IMR-90 (cell line): ENCODE measurements at regions not wholly inside any gene's neighbourhood (a gene's known extent, or its start where the extent isn't known, plus 50 kb on each side); places are given as distances from the start of the nearest gene placed in this dataset.
"Not testable (repeated sequence)": the region's sequence is repeated elsewhere in the genome, so short reads cannot be mapped to it uniquely, and the experiment has no call there.

Source experiments
- ATAC-seq: fragments of 200-7000 bp; cut with Tn5 transposase; 2 replicates; pipeline ENCODE4 v1.9.1; 2020; ENCODE audit warnings: low read depth, mild to moderate bottlenecking, moderate library complexity
- BruUV-seq: library from RNA; stranded (reverse); fragments of 400-500 nt; replicated peaks from 2 replicates; lab custom pipeline; 2021; lab: Mats Ljungman, UMichigan
- CTCF ChIA-PET: fragments of 300-600 bp; formaldehyde crosslinking; extraction: SDS; loops from one replicate; lab custom pipeline; 2021; ENCODE audit warnings: antibody characterized with exemption; lab: Yijun Ruan, JAX
- POLR2A ChIA-PET: fragments of 300-600 bp; sonication (Branson Sonifier 250); formaldehyde crosslinking; loops from one replicate; lab custom pipeline; 2022; ENCODE audit warnings: antibody characterized with exemption; ENCODE audit not compliant: unreplicated experiment; lab: Charles Lee
- DNase-seq: peaks from one replicate; pipeline ENCODE4 v3.0.0; 2013
- H2AFZ ChIP-seq: replicated peaks from 2 replicates; pipeline ENCODE3; 2013; ENCODE audit warnings: low read length, mild to moderate bottlenecking; ENCODE audit not compliant: poor library complexity
- H2AK5ac ChIP-seq: 2 replicates; pipeline ENCODE4 v1.6.1; 2013; ENCODE audit warnings: low read depth, low read length, inconsistent platforms
- H2AK9ac ChIP-seq: replicated peaks from 2 replicates; pipeline ENCODE3; 2013; ENCODE audit warnings: mild to moderate bottlenecking, low read depth, low read length, moderate library complexity; ENCODE audit not compliant: poor library complexity
- H2BK120ac ChIP-seq: 2 replicates; pipeline ENCODE4 v1.6.1; 2013; ENCODE audit warnings: low read depth, low read length, inconsistent platforms
- H2BK15ac ChIP-seq: 3 replicates; pipeline ENCODE4 v1.6.1; 2013; ENCODE audit warnings: low read depth, low read length, inconsistent platforms
- H2BK20ac ChIP-seq: 2 replicates; pipeline ENCODE4 v1.6.1; 2013; ENCODE audit warnings: low read depth, mild to moderate bottlenecking, inconsistent platforms, low read length, moderate library complexity
- H2BK5ac ChIP-seq: 2 replicates; pipeline ENCODE4 v1.6.1; 2013; ENCODE audit warnings: mild to moderate bottlenecking, low read depth, low read length, inconsistent platforms; ENCODE audit not compliant: poor library complexity, severe bottlenecking
- H3K14ac ChIP-seq: replicated peaks from 2 replicates; pipeline ENCODE4 v1.6.1; 2013; ENCODE audit warnings: low read depth, low read length, inconsistent platforms
- H3K18ac ChIP-seq: 2 replicates; pipeline ENCODE4 v1.6.1; 2013; ENCODE audit warnings: low read depth, low read length, control low read depth
- H3K23ac ChIP-seq: 2 replicates; pipeline ENCODE4 v1.6.1; 2013; ENCODE audit warnings: low read depth, low read length, inconsistent platforms
- H3K27ac ChIP-seq: 2 replicates; pipeline ENCODE4 v1.5.1; 2013; ENCODE audit warnings: mild to moderate bottlenecking, control low read depth, low read length; ENCODE audit not compliant: insufficient read depth
- H3K27me3 ChIP-seq: 2 replicates; pipeline ENCODE4 v1.6.1; 2013; ENCODE audit warnings: low read length; ENCODE audit not compliant: control insufficient read depth, insufficient read depth
- H3K36me3 ChIP-seq: 2 replicates; pipeline ENCODE4 v1.6.1; 2013; ENCODE audit warnings: low read length, mixed read lengths; ENCODE audit not compliant: control insufficient read depth, insufficient read depth
- H3K4ac ChIP-seq: 2 replicates; pipeline ENCODE4 v1.6.1; 2013; ENCODE audit warnings: low read depth, low read length, inconsistent platforms
- H3K4me1 ChIP-seq: 2 replicates; pipeline ENCODE4 v1.6.1; 2013; ENCODE audit warnings: low read length, mixed read lengths; ENCODE audit not compliant: control insufficient read depth, insufficient read depth
- H3K4me2 ChIP-seq: 2 replicates; pipeline ENCODE4 v1.6.1; 2013; ENCODE audit warnings: low read depth, mild to moderate bottlenecking, control low read depth, low read length, moderate library complexity
- H3K4me3 ChIP-seq: 2 replicates; pipeline ENCODE4 v1.5.1; 2013; ENCODE audit warnings: low read depth, mild to moderate bottlenecking, control low read depth, low read length, moderate library complexity; ENCODE audit not compliant: insufficient read depth
- H3K56ac ChIP-seq: 2 replicates; pipeline ENCODE4 v1.6.1; 2013; ENCODE audit warnings: low read length, inconsistent platforms; ENCODE audit not compliant: insufficient read depth; ENCODE audit errors: extremely low read depth
- H3K79me1 ChIP-seq, 2 experiments: 2 replicates each; pipeline ENCODE4 v1.6.1; 2013; ENCODE audit warnings: low read length in 2 of 2, inconsistent platforms in 1 of 2, low read depth in 1 of 2
- H3K9ac ChIP-seq: 2 replicates; pipeline ENCODE4 v1.6.1; 2013; ENCODE audit warnings: low read depth, low read length, control low read depth
- H3K9me1 ChIP-seq: 2 replicates; pipeline ENCODE4 v1.6.1; 2013; ENCODE audit warnings: low read length, inconsistent platforms; ENCODE audit not compliant: insufficient read depth
- H3K9me3 ChIP-seq: 2 replicates; pipeline ENCODE4 v1.6.1; 2013; ENCODE audit warnings: low read length; ENCODE audit not compliant: control insufficient read depth, insufficient read depth
- H4K20me1 ChIP-seq: 2 replicates; pipeline ENCODE4 v1.6.1; 2013; ENCODE audit warnings: low read length, inconsistent platforms; ENCODE audit not compliant: insufficient read depth
- H4K5ac ChIP-seq: 2 replicates; pipeline ENCODE4 v1.6.1; 2013; ENCODE audit warnings: mild to moderate bottlenecking, low read depth, low read length, control low read depth
- H4K8ac ChIP-seq, 2 experiments: 2 replicates each; pipeline ENCODE4 v1.6.1; 2013; ENCODE audit warnings: low read depth in 2 of 2, low read length in 2 of 2, control low read depth in 1 of 2, inconsistent platforms in 1 of 2
- H4K91ac ChIP-seq: 2 replicates; pipeline ENCODE4 v1.6.1; 2013; ENCODE audit warnings: low read depth, low read length, inconsistent platforms; ENCODE audit not compliant: insufficient read depth
- WGBS, 2 experiments: methylation state at CpG; one replicate each; pipeline versions ENCODE4 v1.1.5 to v1.1.7; 2013; ENCODE audit warnings: missing lambda C conversion rate in 2 of 2; ENCODE audit not compliant: insufficient read length in 1 of 2; ENCODE audit errors: extremely low coverage in 2 of 2; 5-methylcytosine and 5-hydroxymethylcytosine counted together
- dilution Hi-C: fragments of 300-500 bp; cut with HindIII; formaldehyde crosslinking; loops from one replicate; pipeline ENCODE4 v1.14.3; 2018; ENCODE audit warnings: low sequenced_read_pairs; ENCODE audit not compliant: unreplicated experiment
- in situ Hi-C: fragments of 300-500 bp; cut with MboI; formaldehyde crosslinking; loops from 3 replicates; pipeline ENCODE4 v1.14.3; 2019; ENCODE audit warnings: low sequenced_read_pairs, inconsistent platforms, mixed read lengths
- intact Hi-C: fragments of 100-400 bp; cut with micrococcal nuclease; formaldehyde crosslinking; loops from 2 replicates; pipeline ENCODE4 v1.10.0; 2022

DNA sequence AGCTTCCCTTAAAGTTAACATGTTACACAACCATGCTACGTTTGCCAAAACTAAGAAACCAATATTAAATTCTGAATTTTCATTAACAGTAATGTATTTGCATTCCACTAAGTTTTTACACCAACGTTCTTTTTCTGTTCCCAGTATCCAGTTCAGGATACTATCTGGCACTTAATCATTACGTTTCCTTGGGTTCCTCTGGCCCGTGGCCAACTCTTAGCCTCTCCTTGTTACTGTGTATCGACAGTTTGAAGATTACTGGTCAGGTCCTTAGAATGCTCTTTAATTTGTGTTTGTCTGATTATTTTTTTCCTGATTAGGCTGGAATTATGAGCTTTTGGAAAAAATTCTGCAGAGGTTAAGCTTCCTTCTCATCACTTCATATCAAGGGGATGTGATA, 95.5 kb downstream of the GOLGA8K start:
- in situ Hi-C loops, DNase-seq, H2AK9ac ChIP-seq, H4K20me1 ChIP-seq, H2BK5ac ChIP-seq, H3K4me3 ChIP-seq, H3K9me3 ChIP-seq, BruUV-seq, H3K9me1 ChIP-seq, intact Hi-C loops, H3K14ac ChIP-seq, H3K79me1 ChIP-seq, H3K4ac ChIP-seq, dilution Hi-C loops, H3K27ac ChIP-seq, H4K8ac ChIP-seq, H2BK120ac ChIP-seq, H2AK5ac ChIP-seq, H3K27me3 ChIP-seq, H3K4me2 ChIP-seq, H4K5ac ChIP-seq, H3K23ac ChIP-seq, H2AFZ ChIP-seq, H4K91ac ChIP-seq, ATAC-seq, H2BK20ac ChIP-seq, H2BK15ac ChIP-seq, H3K56ac ChIP-seq, H3K9ac ChIP-seq, H3K4me1 ChIP-seq, CTCF ChIA-PET, POLR2A ChIA-PET, H3K18ac ChIP-seq, H3K36me3 ChIP-seq: not testable (repeated sequence)
- WGBS, 2 experiments: no CpG with 5 or more reads among the region's 5 CpGs

DNA sequence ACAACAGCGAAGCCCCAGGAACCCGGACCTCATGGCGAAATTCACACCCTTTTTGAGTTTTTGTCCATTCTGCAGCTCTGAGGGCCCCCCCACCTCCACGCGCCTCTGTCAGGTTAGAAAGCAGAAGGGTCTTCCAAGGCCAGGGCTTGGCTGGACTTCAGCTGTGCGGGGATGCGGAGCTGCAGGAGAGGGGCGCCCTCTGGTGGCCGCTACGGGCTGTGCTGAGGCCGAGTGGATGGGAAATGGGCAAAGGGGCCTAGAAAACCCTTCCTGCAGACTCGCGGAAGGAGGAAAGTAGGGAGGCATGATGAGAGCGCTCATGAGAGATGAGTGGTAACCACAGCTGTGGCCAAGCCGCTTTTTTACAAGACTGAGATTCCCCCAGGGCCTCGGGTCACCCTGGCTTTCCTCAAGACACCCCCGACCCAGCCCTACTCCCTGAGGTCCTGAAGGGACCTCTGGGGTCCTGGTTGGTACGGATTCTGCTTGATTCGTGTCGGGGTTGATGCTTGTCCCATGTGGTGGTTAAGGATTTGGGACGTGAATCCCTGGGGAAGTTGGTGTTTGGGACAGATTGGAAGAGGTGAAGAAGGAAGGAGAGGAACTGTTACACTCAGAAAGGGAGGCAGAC, 126.8 kb downstream of the GOLGA8K start:
- H4K20me1 ChIP-seq, H4K5ac ChIP-seq, intact Hi-C loops, CTCF ChIA-PET, H3K4me2 ChIP-seq, H3K4me3 ChIP-seq, H2BK5ac ChIP-seq, H3K36me3 ChIP-seq, H3K4me1 ChIP-seq, H4K8ac ChIP-seq, H2AK9ac ChIP-seq, H3K23ac ChIP-seq, H3K56ac ChIP-seq, H3K9me3 ChIP-seq, H3K27ac ChIP-seq, H2BK15ac ChIP-seq, H3K4ac ChIP-seq, POLR2A ChIA-PET, H3K79me1 ChIP-seq, H2AK5ac ChIP-seq, H2AFZ ChIP-seq, H3K9me1 ChIP-seq, H2BK120ac ChIP-seq, H3K18ac ChIP-seq, in situ Hi-C loops, H3K9ac ChIP-seq, H3K14ac ChIP-seq, H4K91ac ChIP-seq, H2BK20ac ChIP-seq, H3K27me3 ChIP-seq, dilution Hi-C loops, BruUV-seq: not testable (repeated sequence)
- ATAC-seq (peak; percentile 95), DNase-seq (peak; percentile 0)
- no CpG with 5 or more reads among the region's 21 CpGs for WGBS, 2 experiments
